CD4-positive, alpha-beta T cell treated with Interleukin-2 at 100 ng/mL for 4 hours (primary cell): ENCODE measurements at regions not wholly inside any gene's neighbourhood (a gene's known extent, or its start where the extent isn't known, plus 50 kb on each side); places are given as distances from the start of the nearest gene placed in this dataset.

Source experiments
- DNase-seq: peaks from one replicate; pipeline ENCODE4 v3.0.0-alpha.2; 2020; ENCODE audit warnings: low spot score

GRCh38 chr17:15894913-15895658, 49.8 kb upstream of the ADORA2B start:
- DNase-seq, result no peak
